22Rv1 (cell line): ENCODE measurements at regions not wholly inside any gene's neighbourhood (a gene's known extent, or its start where the extent isn't known, plus 50 kb on each side); places are given as distances from the start of the nearest gene placed in this dataset.

Experiments used
- H3K27ac ChIP-seq: fragments of 450-650 bp; 2 replicates; pipeline ENCODE4 v1.5.1; 2017
- ZFX ChIP-seq: fragments of 450-650 bp; IDR thresholded peaks from 2 replicates; pipeline ENCODE4 v1.6.1; 2017; ENCODE audit warnings: antibody characterized with exemption, borderline replicate concordance
- TF ChIP-seq, protein P1 (sequence below): fragments of 450-650 bp; IDR thresholded peaks from 2 replicates; pipeline ENCODE4 v1.5.1; 2017; ENCODE audit warnings: mild to moderate bottlenecking

DNA sequence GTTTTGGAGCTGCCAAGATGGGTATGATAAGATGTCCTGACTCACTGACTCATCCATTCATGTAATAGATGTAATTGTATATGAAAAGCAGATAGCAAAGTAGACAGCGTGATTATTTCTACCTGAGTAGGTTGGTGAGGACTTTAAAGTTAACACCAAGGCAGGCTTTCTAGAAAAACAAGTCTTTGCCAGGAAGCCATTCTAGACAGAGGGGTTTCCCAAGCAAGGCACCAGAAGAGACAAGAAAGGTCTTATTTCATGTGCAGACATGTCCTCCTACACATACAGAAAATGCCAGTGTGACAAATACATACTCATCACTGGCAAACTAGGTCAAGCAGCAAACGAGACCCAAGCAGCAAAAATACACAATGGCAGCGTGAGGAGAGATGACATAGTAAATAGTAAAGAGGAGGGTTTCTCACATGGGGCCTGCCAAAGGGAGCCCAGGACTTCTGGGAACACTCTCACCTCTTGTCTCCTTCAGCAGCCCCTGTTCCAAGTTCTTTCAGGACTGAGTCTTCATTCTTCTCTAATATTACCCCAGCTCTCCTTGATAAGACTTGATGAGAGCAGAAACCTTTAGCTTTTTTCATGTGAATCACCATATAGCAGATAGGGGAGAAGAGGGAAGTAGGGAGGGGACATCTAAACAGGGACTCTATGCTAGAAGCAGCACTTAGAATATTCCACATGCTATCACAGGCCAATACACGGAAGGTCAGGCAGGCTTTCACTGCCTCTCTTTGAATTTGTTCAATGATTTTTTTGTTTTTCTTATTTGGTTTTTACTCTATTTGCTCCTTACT, 114.6 kb upstream of the ATP1B1 start:
- no peak overlapping the region for H3K27ac ChIP-seq
- TF ChIP-seq, protein P1, sequence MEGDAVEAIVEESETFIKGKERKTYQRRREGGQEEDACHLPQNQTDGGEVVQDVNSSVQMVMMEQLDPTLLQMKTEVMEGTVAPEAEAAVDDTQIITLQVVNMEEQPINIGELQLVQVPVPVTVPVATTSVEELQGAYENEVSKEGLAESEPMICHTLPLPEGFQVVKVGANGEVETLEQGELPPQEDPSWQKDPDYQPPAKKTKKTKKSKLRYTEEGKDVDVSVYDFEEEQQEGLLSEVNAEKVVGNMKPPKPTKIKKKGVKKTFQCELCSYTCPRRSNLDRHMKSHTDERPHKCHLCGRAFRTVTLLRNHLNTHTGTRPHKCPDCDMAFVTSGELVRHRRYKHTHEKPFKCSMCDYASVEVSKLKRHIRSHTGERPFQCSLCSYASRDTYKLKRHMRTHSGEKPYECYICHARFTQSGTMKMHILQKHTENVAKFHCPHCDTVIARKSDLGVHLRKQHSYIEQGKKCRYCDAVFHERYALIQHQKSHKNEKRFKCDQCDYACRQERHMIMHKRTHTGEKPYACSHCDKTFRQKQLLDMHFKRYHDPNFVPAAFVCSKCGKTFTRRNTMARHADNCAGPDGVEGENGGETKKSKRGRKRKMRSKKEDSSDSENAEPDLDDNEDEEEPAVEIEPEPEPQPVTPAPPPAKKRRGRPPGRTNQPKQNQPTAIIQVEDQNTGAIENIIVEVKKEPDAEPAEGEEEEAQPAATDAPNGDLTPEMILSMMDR, result no peak
- TF ChIP-seq ZFX, result no peak

DNA sequence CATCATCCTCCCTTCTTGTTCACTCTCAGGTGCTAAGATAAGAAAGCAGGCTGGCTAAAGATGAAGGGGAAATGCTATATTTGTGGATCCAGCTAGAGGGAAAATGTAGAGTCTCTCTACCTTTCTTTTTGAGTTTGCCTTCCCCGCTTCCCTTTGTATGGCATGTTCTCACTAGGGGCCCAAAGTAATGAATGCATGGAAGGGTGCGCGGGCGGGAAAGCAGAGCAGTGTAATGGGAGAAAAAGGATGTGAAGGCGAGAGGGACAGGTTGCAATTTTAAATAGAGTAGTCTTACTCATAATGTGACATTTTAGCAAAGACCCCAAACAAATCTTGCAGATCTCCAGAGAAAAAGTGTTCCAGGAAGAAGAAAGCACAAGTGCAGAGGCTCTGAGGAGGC, 105.1 kb upstream of the ATP1B1 start:
- H3K27ac ChIP-seq, result no peak overlapping the region
- TF ChIP-seq ZFX, result no peak
- TF ChIP-seq, protein P1, result no peak

DNA sequence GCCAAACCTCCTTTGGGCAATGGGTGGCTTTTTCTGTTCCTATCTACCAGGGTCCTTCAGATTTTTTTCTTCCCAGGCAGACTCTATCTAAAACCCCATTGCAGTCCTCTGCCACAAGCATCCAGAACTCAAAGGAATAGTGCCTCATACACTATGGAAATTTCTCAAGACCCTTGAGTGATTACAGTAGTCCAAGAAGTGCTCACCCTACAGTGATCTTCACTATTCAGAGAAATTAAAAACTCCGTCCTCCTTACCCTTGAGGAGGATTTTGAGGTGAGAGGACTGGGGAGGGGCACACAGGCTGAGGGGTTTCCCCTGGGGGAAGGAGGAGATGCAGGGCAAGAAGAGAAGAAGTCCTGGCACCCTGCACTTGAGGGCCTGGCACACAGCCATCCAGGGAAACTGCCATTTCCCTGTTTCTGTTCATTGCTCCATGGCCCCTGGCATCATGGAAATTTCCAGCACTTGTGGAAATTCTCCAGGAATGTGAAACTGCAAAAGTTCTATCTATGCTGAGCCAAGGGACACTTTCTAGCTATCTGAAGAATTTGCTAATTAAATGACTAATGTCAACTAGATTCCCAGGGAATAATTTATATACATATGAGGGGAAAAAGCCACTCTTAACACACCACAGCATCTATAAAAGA, 102.5 kb upstream of the ATP1B1 start:
- no peak for TF ChIP-seq ZFX
- TF ChIP-seq, protein P1, result no peak
- H3K27ac ChIP-seq, result no peak overlapping the region

DNA sequence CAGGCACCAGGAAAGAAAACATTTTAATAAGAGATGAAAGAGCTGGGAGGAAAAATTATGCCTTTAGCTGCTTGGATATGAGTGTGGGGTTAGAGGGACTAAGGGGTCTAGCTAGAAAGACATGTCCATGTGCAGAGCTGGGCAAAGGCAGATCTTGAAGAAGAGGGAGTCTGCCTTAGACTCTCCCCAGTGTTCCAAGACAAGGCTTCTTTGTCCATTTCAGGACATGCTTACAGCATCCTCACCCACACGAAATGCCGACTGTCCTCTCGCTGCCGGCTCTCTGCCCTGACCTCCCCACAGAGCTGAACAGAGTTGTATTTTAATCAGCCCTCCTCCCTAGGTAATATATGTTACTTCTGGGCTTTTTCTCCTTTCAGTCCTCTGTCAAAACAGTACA, 100.7 kb upstream of the ATP1B1 start:
- no peak for TF ChIP-seq ZFX
- TF ChIP-seq, protein P1, result no peak
- no peak overlapping the region for H3K27ac ChIP-seq

DNA sequence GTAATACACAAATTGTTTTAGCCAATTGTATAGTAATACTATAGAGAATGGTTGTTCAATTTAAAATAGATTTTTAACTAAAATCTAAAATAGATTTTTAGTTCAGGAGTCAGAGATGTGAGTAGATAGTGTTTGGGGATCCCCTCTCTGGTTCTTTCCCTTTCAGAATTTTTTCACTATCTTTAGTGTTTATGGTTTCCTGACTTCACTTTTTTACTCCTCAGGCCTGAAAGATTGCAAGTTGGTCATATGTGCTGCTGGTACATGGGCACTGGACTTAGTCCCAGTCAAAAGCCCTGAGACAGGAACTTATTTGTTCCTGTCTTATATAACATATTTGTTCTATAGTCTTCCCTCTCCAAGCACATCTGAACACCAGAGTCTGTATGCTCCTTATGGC, 96.8 kb upstream of the ATP1B1 start:
- TF ChIP-seq, protein P1, result no peak
- no peak for TF ChIP-seq ZFX
- no peak overlapping the region for H3K27ac ChIP-seq

DNA sequence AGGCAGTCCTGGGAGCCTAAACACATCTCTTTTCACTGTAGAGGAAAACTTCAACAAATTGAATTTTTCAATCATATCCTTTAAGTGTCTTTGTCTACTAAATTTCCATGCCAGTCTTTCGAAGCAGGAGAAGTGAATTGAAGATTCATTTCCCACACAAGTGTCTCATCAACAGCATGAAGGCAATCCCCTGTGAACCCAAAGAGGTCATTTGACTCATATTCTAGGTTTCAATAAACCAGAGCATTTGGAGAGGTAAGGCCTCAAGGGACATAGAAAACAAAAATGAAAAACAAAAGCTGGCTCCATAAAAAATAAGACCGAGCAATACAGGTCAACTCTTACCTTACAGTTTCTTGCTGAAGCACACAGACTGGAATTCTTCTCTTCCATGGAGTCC, 94.1 kb upstream of the ATP1B1 start:
- H3K27ac ChIP-seq, result no peak overlapping the region
- TF ChIP-seq, protein P1, result no peak
- no peak for TF ChIP-seq ZFX

DNA sequence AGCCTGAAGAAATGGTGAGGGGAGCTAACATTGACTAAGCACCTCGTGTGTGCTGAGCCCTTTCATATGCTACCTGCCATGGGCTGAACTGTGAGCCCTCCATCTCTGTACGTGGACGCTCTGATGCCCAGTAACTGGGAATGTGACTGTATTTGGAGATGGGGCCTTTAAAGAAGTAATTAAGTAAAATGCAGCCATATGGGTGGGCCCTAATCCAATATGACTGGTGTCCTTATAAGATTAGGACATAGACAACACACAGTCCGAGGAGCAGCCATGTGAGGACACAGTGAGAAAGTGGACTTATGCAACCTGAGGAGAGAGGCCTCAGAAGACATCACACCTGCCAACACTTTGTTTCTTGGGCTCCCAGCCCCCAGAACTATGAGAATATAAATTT, 92.7 kb upstream of the ATP1B1 start:
- no peak overlapping the region for H3K27ac ChIP-seq
- TF ChIP-seq ZFX, result no peak
- TF ChIP-seq, protein P1, result no peak
